ENCODE measurements at regions not wholly inside any gene's neighbourhood (a gene's known extent, or its start where the extent isn't known, plus 50 kb on each side); places are given as distances from the start of the nearest gene placed in this dataset.

- TF ChIP-seq, protein P1, sequence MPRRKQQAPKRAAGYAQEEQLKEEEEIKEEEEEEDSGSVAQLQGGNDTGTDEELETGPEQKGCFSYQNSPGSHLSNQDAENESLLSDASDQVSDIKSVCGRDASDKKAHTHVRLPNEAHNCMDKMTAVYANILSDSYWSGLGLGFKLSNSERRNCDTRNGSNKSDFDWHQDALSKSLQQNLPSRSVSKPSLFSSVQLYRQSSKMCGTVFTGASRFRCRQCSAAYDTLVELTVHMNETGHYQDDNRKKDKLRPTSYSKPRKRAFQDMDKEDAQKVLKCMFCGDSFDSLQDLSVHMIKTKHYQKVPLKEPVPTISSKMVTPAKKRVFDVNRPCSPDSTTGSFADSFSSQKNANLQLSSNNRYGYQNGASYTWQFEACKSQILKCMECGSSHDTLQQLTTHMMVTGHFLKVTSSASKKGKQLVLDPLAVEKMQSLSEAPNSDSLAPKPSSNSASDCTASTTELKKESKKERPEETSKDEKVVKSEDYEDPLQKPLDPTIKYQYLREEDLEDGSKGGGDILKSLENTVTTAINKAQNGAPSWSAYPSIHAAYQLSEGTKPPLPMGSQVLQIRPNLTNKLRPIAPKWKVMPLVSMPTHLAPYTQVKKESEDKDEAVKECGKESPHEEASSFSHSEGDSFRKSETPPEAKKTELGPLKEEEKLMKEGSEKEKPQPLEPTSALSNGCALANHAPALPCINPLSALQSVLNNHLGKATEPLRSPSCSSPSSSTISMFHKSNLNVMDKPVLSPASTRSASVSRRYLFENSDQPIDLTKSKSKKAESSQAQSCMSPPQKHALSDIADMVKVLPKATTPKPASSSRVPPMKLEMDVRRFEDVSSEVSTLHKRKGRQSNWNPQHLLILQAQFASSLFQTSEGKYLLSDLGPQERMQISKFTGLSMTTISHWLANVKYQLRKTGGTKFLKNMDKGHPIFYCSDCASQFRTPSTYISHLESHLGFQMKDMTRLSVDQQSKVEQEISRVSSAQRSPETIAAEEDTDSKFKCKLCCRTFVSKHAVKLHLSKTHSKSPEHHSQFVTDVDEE (CRISPR knock-in tag; IDR thresholded peaks at IDR 0.05) = no peak
- no peak for TF ChIP-seq PPARA (CRISPR knock-in tag; IDR thresholded peaks at IDR 0.05; ENCODE audit: borderline replicate concordance)
- no peak for TF ChIP-seq ARNTL (CRISPR knock-in tag; IDR thresholded peaks at IDR 0.05; ENCODE audit: borderline replicate concordance, low read depth)
- TF ChIP-seq TOX (CRISPR knock-in tag; IDR thresholded peaks at IDR 0.05; ENCODE audit: borderline replicate concordance) = no peak
- TF ChIP-seq ZFP3 (CRISPR knock-in tag; IDR thresholded peaks at IDR 0.05) = no peak
- TF ChIP-seq CREB5 (CRISPR knock-in tag; IDR thresholded peaks at IDR 0.05; ENCODE audit: low read depth) = no peak
Measured at GRCh38 chr7:101749891-101750290, 67.5 kb upstream of the CUX1 start.
